SK-N-SH treated with all-trans-retinoic acid at 6 μM for 48 hours (cell line): ENCODE measurements at regions not wholly inside any gene's neighbourhood (a gene's known extent, or its start where the extent isn't known, plus 50 kb on each side); places are given as distances from the start of the nearest gene placed in this dataset.

Experiments
- ATAC-seq: fragments of 200-7000 bp; cut with Tn5 transposase; 3 replicates; pipeline ENCODE4 v1.9.1; 2020; ENCODE audit warnings: mild to moderate bottlenecking, moderate library complexity
- ARNTL ChIP-seq: fragments of 450-650 bp; formaldehyde crosslinking; IDR thresholded peaks from 2 replicates; pipeline ENCODE4 v1.5.0; 2020; ENCODE audit warnings: low read depth, mild to moderate bottlenecking, moderate library complexity, borderline replicate concordance
- BACH2 ChIP-seq: fragments of 250-450 bp; sonication (Bioruptor Pico); IDR thresholded peaks from 2 replicates; pipeline ENCODE4 v1.9.0; 2021; ENCODE audit warnings: mild to moderate bottlenecking, borderline replicate concordance
- CSDC2 ChIP-seq: fragments of 250-450 bp; sonication (Bioruptor Pico); IDR thresholded peaks from 2 replicates; pipeline ENCODE4 v1.5.0; 2020; ENCODE audit warnings: mild to moderate bottlenecking, moderate library complexity
- CSRNP3 ChIP-seq: fragments of 250-450 bp; sonication (Bioruptor Pico); IDR thresholded peaks from 2 replicates; pipeline ENCODE4 v1.5.1; 2021; ENCODE audit warnings: mild to moderate bottlenecking, moderate library complexity
- ESRRG ChIP-seq: fragments of 250-450 bp; sonication (Bioruptor Pico); IDR thresholded peaks from 2 replicates; pipeline ENCODE4 v1.6.1; 2021; ENCODE audit warnings: mild to moderate bottlenecking
- GLIS3 ChIP-seq: fragments of 250-450 bp; sonication (Bioruptor Pico); IDR thresholded peaks from 2 replicates; pipeline ENCODE4 v1.5.0; 2020; ENCODE audit warnings: mild to moderate bottlenecking, moderate library complexity
- OSR1 ChIP-seq: fragments of 250-450 bp; sonication (Bioruptor Pico); IDR thresholded peaks from 2 replicates; pipeline ENCODE4 v1.8.0; 2022; ENCODE audit warnings: moderate library complexity, mild to moderate bottlenecking, inconsistent platforms
- PPARA ChIP-seq: fragments of 250-450 bp; sonication (Bioruptor Pico); IDR thresholded peaks from 2 replicates; pipeline ENCODE4 v1.5.0; 2020; ENCODE audit warnings: mild to moderate bottlenecking, borderline replicate concordance
- RARB ChIP-seq: fragments of 250-450 bp; sonication (Bioruptor Pico); IDR thresholded peaks from 2 replicates; pipeline ENCODE4 v1.8.0; 2021; ENCODE audit warnings: mild to moderate bottlenecking, moderate library complexity
- SNAI2 ChIP-seq: fragments of 250-450 bp; sonication (Bioruptor Pico); IDR thresholded peaks from 2 replicates; pipeline ENCODE4 v1.5.0; 2020; ENCODE audit warnings: mild to moderate bottlenecking, moderate library complexity
- TCF4 ChIP-seq: fragments of 250-450 bp; sonication (Bioruptor Pico); IDR thresholded peaks from 2 replicates; pipeline ENCODE4 v1.8.0; 2021; ENCODE audit warnings: mild to moderate bottlenecking, moderate library complexity, borderline replicate concordance
- TOX ChIP-seq: fragments of 250-450 bp; sonication (Bioruptor Pico); IDR thresholded peaks from 2 replicates; pipeline ENCODE4 v1.8.0; 2021; ENCODE audit warnings: mild to moderate bottlenecking, moderate library complexity, borderline replicate concordance
- ZC3H10 ChIP-seq: fragments of 250-450 bp; sonication (Bioruptor Pico); IDR thresholded peaks from 2 replicates; pipeline ENCODE4 v1.5.1; 2021; ENCODE audit warnings: mild to moderate bottlenecking, moderate library complexity
- ZFP3 ChIP-seq: fragments of 250-450 bp; sonication (Bioruptor Pico); IDR thresholded peaks from 2 replicates; pipeline ENCODE4 v1.5.0; 2020; ENCODE audit warnings: mild to moderate bottlenecking, moderate library complexity
- ZFP30 ChIP-seq: fragments of 450-650 bp; formaldehyde crosslinking; IDR thresholded peaks from 2 replicates; pipeline ENCODE4 v1.5.0; 2022; ENCODE audit warnings: mild to moderate bottlenecking, moderate library complexity
- ZNF70 ChIP-seq: fragments of 450-650 bp; formaldehyde crosslinking; IDR thresholded peaks from 2 replicates; pipeline ENCODE4 v1.5.0; 2020; ENCODE audit warnings: mild to moderate bottlenecking, moderate library complexity
- ZNF8 ChIP-seq: fragments of 450-650 bp; formaldehyde crosslinking; IDR thresholded peaks from 2 replicates; pipeline ENCODE4 v1.5.0; 2020; ENCODE audit warnings: mild to moderate bottlenecking, moderate library complexity
- TF ChIP-seq, protein P1 (sequence below): fragments of 250-450 bp; sonication (Bioruptor Pico); IDR thresholded peaks from 2 replicates; pipeline ENCODE4 v1.8.0; 2021; ENCODE audit warnings: low read depth, mild to moderate bottlenecking, moderate library complexity, borderline replicate concordance
- TF ChIP-seq, protein P2 (sequence below): fragments of 250-450 bp; sonication (Bioruptor Pico); IDR thresholded peaks from 2 replicates; pipeline ENCODE4 v1.5.0; 2020; ENCODE audit warnings: mild to moderate bottlenecking, moderate library complexity
- TF ChIP-seq, protein P3 (sequence below): fragments of 250-450 bp; sonication (Bioruptor Pico); IDR thresholded peaks from 2 replicates; pipeline ENCODE4 v1.5.1; 2020; ENCODE audit warnings: low read depth, mild to moderate bottlenecking, moderate library complexity
- TF ChIP-seq, protein P4 (sequence below): fragments of 250-450 bp; sonication (Bioruptor Pico); IDR thresholded peaks from 2 replicates; pipeline ENCODE4 v1.8.0; 2020; ENCODE audit warnings: mild to moderate bottlenecking, moderate library complexity, borderline replicate concordance

DNA sequence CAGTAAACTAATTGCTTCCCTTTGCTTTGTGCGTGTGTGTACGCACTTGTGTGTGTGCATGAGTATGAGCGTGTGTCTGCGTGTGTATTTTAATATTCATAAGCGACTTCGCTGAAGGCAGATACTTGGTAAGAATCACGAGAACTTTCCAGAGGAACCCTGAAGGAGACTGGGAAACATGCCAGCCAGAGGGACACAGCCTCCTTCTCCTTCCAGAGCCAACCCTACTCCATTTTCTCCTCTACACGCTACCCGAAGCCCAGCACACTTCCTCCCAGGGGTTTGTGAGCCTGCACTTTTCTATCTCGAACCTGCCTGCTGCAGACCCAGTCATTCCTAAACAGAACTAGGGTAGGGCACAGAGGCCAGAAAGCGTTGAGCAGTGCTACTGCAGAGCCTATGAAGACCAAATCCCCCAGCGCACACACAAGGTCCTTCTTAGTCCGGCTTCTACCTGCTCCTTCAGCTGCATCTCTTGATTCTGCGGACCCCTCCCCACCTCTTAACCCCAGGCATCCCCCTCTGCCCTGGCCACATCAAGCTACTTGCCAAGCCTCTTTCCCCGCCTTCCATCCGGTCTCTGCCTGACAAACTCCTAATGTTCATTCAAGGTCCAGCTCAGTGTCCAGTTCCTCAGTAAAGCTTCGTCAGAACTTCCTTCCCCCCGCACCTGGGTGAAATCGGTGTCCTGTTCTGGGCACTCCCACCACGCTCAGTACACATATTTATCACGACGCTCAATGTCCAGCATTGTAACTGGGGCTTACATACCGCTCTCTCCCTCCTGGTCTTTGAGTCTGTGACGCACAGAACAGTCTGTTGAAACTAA, 191.8 kb downstream of the FAM43A start:
- no peak for ATAC-seq
- TF ChIP-seq TCF4 (CRISPR knock-in tag) (no peak), OSR1 (CRISPR knock-in tag) (no peak), ESRRG (CRISPR knock-in tag) (no peak), ZNF70 (CRISPR knock-in tag) (no peak), CSDC2 (CRISPR knock-in tag) (no peak), ARNTL (CRISPR knock-in tag) (no peak)
- TF ChIP-seq, protein P1, sequence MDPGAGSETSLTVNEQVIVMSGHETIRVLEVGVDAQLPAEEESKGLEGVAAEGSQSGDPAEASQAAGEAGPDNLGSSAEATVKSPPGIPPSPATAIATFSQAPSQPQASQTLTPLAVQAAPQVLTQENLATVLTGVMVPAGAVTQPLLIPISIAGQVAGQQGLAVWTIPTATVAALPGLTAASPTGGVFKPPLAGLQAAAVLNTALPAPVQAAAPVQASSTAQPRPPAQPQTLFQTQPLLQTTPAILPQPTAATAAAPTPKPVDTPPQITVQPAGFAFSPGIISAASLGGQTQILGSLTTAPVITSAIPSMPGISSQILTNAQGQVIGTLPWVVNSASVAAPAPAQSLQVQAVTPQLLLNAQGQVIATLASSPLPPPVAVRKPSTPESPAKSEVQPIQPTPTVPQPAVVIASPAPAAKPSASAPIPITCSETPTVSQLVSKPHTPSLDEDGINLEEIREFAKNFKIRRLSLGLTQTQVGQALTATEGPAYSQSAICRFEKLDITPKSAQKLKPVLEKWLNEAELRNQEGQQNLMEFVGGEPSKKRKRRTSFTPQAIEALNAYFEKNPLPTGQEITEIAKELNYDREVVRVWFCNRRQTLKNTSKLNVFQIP (CRISPR knock-in tag), result no peak
- TF ChIP-seq, protein P2, sequence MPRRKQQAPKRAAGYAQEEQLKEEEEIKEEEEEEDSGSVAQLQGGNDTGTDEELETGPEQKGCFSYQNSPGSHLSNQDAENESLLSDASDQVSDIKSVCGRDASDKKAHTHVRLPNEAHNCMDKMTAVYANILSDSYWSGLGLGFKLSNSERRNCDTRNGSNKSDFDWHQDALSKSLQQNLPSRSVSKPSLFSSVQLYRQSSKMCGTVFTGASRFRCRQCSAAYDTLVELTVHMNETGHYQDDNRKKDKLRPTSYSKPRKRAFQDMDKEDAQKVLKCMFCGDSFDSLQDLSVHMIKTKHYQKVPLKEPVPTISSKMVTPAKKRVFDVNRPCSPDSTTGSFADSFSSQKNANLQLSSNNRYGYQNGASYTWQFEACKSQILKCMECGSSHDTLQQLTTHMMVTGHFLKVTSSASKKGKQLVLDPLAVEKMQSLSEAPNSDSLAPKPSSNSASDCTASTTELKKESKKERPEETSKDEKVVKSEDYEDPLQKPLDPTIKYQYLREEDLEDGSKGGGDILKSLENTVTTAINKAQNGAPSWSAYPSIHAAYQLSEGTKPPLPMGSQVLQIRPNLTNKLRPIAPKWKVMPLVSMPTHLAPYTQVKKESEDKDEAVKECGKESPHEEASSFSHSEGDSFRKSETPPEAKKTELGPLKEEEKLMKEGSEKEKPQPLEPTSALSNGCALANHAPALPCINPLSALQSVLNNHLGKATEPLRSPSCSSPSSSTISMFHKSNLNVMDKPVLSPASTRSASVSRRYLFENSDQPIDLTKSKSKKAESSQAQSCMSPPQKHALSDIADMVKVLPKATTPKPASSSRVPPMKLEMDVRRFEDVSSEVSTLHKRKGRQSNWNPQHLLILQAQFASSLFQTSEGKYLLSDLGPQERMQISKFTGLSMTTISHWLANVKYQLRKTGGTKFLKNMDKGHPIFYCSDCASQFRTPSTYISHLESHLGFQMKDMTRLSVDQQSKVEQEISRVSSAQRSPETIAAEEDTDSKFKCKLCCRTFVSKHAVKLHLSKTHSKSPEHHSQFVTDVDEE (CRISPR knock-in tag), result no peak
- TF ChIP-seq, protein P3, sequence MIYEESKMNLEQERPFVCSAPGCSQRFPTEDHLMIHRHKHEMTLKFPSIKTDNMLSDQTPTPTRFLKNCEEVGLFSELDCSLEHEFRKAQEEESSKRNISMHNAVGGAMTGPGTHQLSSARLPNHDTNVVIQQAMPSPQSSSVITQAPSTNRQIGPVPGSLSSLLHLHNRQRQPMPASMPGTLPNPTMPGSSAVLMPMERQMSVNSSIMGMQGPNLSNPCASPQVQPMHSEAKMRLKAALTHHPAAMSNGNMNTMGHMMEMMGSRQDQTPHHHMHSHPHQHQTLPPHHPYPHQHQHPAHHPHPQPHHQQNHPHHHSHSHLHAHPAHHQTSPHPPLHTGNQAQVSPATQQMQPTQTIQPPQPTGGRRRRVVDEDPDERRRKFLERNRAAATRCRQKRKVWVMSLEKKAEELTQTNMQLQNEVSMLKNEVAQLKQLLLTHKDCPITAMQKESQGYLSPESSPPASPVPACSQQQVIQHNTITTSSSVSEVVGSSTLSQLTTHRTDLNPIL (CRISPR knock-in tag), result no peak

DNA sequence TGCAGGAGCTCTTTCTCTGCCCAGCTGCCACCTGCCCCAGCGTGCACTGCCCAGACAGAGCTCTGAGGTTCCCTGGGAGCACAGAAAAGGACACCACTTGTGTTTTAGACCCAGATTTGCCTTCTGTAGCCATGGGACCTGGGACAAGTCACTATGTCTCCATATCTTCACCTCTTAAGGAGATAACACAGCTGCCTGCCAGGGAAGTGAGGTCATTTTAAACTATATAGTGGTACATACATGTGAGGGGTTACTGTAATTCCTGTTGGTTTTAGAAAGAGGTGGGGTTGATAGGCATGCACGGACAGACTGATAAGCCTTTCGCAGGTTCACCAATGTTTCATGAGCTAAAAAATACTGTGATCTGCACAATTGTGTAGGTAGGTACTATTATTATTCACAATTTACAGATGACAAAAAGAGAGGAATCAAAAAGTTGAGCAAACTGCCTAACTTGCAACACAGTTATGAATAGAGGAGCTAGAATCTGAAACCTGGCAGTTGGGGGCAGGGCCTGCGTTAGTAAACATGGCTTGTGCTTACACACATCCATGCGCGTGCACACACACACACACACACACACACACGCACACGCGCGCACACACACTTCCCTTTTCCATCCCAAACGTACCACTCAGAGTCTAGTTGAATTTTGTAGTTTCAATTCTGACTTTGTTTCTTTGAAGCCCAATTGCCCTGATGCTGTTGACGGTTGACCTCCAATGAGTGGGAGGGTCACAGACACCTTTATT, 193.6 kb downstream of the FAM43A start:
- ATAC-seq, result no peak
- TF ChIP-seq ZNF70 (CRISPR knock-in tag) (no peak), CSDC2 (CRISPR knock-in tag) (no peak), OSR1 (CRISPR knock-in tag) (no peak), TOX (CRISPR knock-in tag) (no peak), ZNF8 (no peak), PPARA (no peak), GLIS3 (CRISPR knock-in tag) (no peak), ZC3H10 (CRISPR knock-in tag) (no peak), RARB (CRISPR knock-in tag) (no peak), CSRNP3 (CRISPR knock-in tag) (no peak), ARNTL (CRISPR knock-in tag) (no peak), ZFP3 (no peak), ESRRG (CRISPR knock-in tag) (no peak), BACH2 (CRISPR knock-in tag) (no peak), SNAI2 (no peak), ZFP30 (no peak)
- TF ChIP-seq, protein P3 (CRISPR knock-in tag), result no peak
- TF ChIP-seq, protein P4, sequence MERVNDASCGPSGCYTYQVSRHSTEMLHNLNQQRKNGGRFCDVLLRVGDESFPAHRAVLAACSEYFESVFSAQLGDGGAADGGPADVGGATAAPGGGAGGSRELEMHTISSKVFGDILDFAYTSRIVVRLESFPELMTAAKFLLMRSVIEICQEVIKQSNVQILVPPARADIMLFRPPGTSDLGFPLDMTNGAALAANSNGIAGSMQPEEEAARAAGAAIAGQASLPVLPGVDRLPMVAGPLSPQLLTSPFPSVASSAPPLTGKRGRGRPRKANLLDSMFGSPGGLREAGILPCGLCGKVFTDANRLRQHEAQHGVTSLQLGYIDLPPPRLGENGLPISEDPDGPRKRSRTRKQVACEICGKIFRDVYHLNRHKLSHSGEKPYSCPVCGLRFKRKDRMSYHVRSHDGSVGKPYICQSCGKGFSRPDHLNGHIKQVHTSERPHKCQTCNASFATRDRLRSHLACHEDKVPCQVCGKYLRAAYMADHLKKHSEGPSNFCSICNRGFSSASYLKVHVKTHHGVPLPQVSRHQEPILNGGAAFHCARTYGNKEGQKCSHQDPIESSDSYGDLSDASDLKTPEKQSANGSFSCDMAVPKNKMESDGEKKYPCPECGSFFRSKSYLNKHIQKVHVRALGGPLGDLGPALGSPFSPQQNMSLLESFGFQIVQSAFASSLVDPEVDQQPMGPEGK (CRISPR knock-in tag), result no peak
- TF ChIP-seq, protein P2 (CRISPR knock-in tag), result no peak
